Inflammatory macrophage treated with lipopolysaccharide for 1 hour (primary cell): ENCODE measurements at regions not wholly inside any gene's neighbourhood (a gene's known extent, or its start where the extent isn't known, plus 50 kb on each side); places are given as distances from the start of the nearest gene placed in this dataset.

Experiments
- DNase-seq, 2 donors: peaks; one replicate each; pipeline ENCODE4 v3.0.0-alpha.2; 2020 to 2022

DNA sequence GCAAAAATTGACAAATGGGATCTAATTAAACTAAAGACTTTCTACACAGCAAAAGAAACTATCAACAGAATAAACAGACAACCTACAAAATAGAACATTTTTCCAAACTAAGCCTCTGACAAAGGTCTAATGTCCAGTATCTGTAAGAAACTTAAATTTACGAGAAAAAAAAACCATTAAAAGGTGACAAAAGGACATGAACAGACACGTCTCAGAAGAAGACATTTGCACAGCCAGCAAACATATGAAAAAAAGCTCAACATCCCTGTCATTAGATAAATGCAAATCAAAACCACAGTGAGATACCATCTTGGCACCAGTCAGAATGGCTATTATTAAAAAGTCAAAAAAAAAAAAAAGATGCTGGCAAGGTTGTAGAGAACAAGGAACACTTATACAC, 70.6 kb upstream of the GRIK2 start:
- no peak for DNase-seq

DNA sequence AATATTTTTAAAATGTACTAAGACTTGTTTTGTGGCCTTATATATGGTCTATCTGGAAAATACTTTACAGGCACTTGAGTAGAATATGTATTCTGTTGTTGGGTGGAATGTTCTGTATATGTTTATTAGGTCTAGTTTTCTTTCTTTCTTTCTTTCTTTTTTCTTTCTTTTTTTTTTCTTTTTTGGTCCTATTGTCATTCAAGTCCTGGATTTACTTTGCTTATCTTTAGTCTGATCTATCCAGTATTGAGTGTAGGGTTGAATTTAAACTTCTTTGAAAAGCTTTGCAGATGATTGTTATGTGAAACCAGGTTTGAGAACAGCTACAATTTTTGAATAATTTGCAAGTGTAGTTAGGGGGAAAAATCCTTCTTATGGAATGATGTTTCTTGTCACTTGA, 67.1 kb upstream of the GRIK2 start:
- DNase-seq: no peak

DNA sequence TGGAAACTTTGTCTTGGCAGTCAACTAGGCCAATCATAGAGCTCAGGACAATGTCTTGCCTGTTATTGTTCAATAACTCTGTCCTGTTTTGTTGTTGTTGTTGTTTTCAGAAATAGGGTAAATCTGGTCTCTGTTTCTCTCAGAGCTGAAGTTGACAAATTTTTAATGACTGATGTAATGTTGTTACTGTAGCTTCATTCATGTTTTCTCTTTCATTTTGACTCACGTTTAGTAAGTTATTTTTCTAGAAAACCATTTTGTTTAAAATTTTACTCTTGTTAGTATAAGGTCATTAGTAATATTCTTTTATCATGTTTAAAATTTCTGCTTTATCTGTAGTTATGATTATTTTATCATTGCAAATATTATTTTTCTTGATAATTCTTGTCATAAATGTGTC, 51.6 kb upstream of the GRIK2 start:
- DNase-seq: no peak
